ENCODE measurements at regions not wholly inside any gene's neighbourhood (a gene's known extent, or its start where the extent isn't known, plus 50 kb on each side); places are given as distances from the start of the nearest gene placed in this dataset.

GRCh38 chr14:44204061-44204835 is 302.8 kb downstream of the FSCB start:
- Histone ChIP-seq H3K9me3 (no peaks in the 10 kb centered on the region), H3K4me3 (no peak overlapping the region), H3K27ac (no peak overlapping the region), H3K27me3 (no peaks in the 10 kb centered on the region), H3K36me3 (no peaks in the 10 kb centered on the region), H3K4me1 (no peaks in the 10 kb centered on the region)
- no peak for DNase-seq
- no peak for TF ChIP-seq POLR2A (IDR thresholded peaks at IDR 0.05)
- no peak for TF ChIP-seq CTCF (IDR thresholded peaks at IDR 0.05)

- Histone ChIP-seq H3K36me3 (no peaks in the 10 kb centered on the region), H3K4me1 (no peaks in the 10 kb centered on the region), H3K27ac (no peak overlapping the region), H3K27me3 (no peaks in the 10 kb centered on the region), H3K9me3 (no peaks in the 10 kb centered on the region), H3K4me3 (no peak overlapping the region)
- TF ChIP-seq POLR2A (IDR thresholded peaks at IDR 0.05) (no peak), CTCF (IDR thresholded peaks at IDR 0.05) (no peak)
- no peak for DNase-seq
Measured at GRCh38 chr14:44180975-44181374, 326.1 kb downstream of the FSCB start.

- Histone ChIP-seq H3K9me3 (no peaks in the 10 kb centered on the region), H3K27ac (peak overlapping the region in 3 of 4 donors; percentile 38 to 76 (median 49)), H3K36me3 (no peaks in the 10 kb centered on the region), H3K27me3 (no peaks in the 10 kb centered on the region), H3K4me3 (peak overlapping the region in 1 of 4 donors; percentile 15), H3K4me1 (no peaks in the 10 kb centered on the region)
- TF ChIP-seq CTCF (IDR thresholded peaks at IDR 0.05) (no peak), POLR2A (IDR thresholded peaks at IDR 0.05) (no peak)
- DNase-seq, result peak in 2 of 3 donors; percentile 39 to 68
Measured at GRCh38 chr14:44170556-44170955, 336.5 kb downstream of the FSCB start.

- Histone ChIP-seq H3K36me3 (no peaks in the 10 kb centered on the region), H3K27ac (peak overlapping the region in 2 of 4 donors; percentile 38 to 76), H3K4me3 (peak overlapping the region in 1 of 4 donors; percentile 15), H3K27me3 (no peaks in the 10 kb centered on the region), H3K4me1 (no peaks in the 10 kb centered on the region), H3K9me3 (no peaks in the 10 kb centered on the region)
- TF ChIP-seq CTCF (IDR thresholded peaks at IDR 0.05), result no peak
- no peak for TF ChIP-seq POLR2A (IDR thresholded peaks at IDR 0.05)
- DNase-seq, result no peak
Measured at GRCh38 chr14:44170101-44170500, 337.0 kb downstream of the FSCB start.

DNA sequence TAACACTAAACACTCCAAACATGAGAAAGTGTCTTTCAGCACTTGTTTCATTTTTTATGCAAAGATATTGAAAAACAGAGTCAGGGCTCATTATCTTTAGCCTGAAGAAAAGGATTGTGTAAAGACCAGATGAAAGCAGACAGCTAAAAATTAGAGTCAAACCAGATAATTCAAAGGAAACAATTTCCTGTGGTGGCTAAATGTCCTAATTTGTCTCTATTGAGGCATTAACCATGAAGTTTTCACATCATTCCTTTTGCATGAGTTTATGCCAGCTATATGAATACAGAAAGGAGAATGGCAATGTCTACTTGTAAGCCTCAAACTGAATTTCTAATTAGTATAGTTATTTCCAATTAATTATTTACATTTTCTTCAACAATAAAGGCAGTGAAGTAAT is 338.5 kb downstream of the FSCB start:
- TF ChIP-seq CTCF (IDR thresholded peaks at IDR 0.05) (no peak), POLR2A (IDR thresholded peaks at IDR 0.05) (no peak)
- no peak overlapping the region for H3K27ac ChIP-seq

More for the DNA sequence above, 338.5 kb downstream of the FSCB start:
- Histone ChIP-seq H3K4me3 (no peak overlapping the region), H3K9me3 (no peaks in the 10 kb centered on the region), H3K27me3 (no peaks in the 10 kb centered on the region), H3K36me3 (no peaks in the 10 kb centered on the region), H3K4me1 (no peaks in the 10 kb centered on the region)
- no peak for DNase-seq
